GM12873 (cell line): ENCODE measurements at regions not wholly inside any gene's neighbourhood (a gene's known extent, or its start where the extent isn't known, plus 50 kb on each side); places are given as distances from the start of the nearest gene placed in this dataset.

Source experiments
- CTCF ChIP-seq: IDR thresholded peaks from 2 replicates; pipeline ENCODE4 v1.5.1; 2012; ENCODE audit warnings: low read depth, mild to moderate bottlenecking, moderate library complexity, low read length, control low read depth; ENCODE audit not compliant: insufficient read depth; ENCODE audit errors: missing control alignments

GRCh38 chr11:34770111-34770510 lies 146.1 kb downstream of the APIP start:
- TF ChIP-seq CTCF: no peak

- no peak for TF ChIP-seq CTCF
Measured at GRCh38 chr11:34769224-34769623, 147.0 kb downstream of the APIP start.

- TF ChIP-seq CTCF: no peak
Measured at GRCh38 chr11:34758262-34758661, 137.4 kb downstream of the EHF start.

GRCh38 chr11:34757026-34757451 lies 136.1 kb downstream of the EHF start:
- no peak for TF ChIP-seq CTCF

- no peak for TF ChIP-seq CTCF
Measured at GRCh38 chr11:34756591-34756990, 135.7 kb downstream of the EHF start.

GRCh38 chr11:34755671-34756070 lies 134.8 kb downstream of the EHF start:
- TF ChIP-seq CTCF: no peak

GRCh38 chr11:34754171-34754823 lies 133.4 kb downstream of the EHF start:
- TF ChIP-seq CTCF: no peak
